GM19372 (cell line): ENCODE measurements at regions not wholly inside any gene's neighbourhood (a gene's known extent, or its start where the extent isn't known, plus 50 kb on each side); places are given as distances from the start of the nearest gene placed in this dataset.

Source experiments
- ATAC-seq: cut with Tn5 transposase; IDR thresholded peaks from one replicate; pipeline ENCODE4 v1.9.1; 2021; ENCODE audit warnings: mild to moderate bottlenecking, low read depth, moderate library complexity; ENCODE audit not compliant: unreplicated experiment

- ATAC-seq: no peak
Observed at GRCh38 chr12:60027266-60027665, 431.4 kb downstream of the SLC16A7 start.

GRCh38 chr12:60034147-60034546, 438.3 kb downstream of the SLC16A7 start:
- no peak for ATAC-seq

- no peak for ATAC-seq
Observed at GRCh38 chr12:60035835-60036234, 440.0 kb downstream of the SLC16A7 start.

GRCh38 chr12:60042835-60043234, 447.0 kb downstream of the SLC16A7 start:
- no peak for ATAC-seq

GRCh38 chr12:60043236-60043635, 447.4 kb downstream of the SLC16A7 start:
- ATAC-seq: no peak

GRCh38 chr12:60052483-60052882, 456.7 kb downstream of the SLC16A7 start:
- ATAC-seq: no peak

- ATAC-seq: no peak
Observed at GRCh38 chr12:60059180-60059579, 463.4 kb downstream of the SLC16A7 start.

- no peak for ATAC-seq
Observed at GRCh38 chr12:60066655-60067054, 470.8 kb downstream of the SLC16A7 start.

- ATAC-seq: no peak
Observed at GRCh38 chr12:60070552-60070951, 474.7 kb downstream of the SLC16A7 start.

GRCh38 chr12:60071759-60072191, 475.9 kb downstream of the SLC16A7 start:
- ATAC-seq: no peak

- no peak for ATAC-seq
Observed at GRCh38 chr12:60072911-60073310, 477.1 kb downstream of the SLC16A7 start.

- ATAC-seq: no peak
Observed at GRCh38 chr12:60075091-60075490, 479.3 kb downstream of the SLC16A7 start.

- no peak for ATAC-seq
Observed at GRCh38 chr12:60078026-60078425, 482.2 kb downstream of the SLC16A7 start.

GRCh38 chr12:60093428-60093827, 497.6 kb downstream of the SLC16A7 start:
- ATAC-seq: no peak

GRCh38 chr12:60094436-60094835, 498.6 kb downstream of the SLC16A7 start:
- no peak for ATAC-seq

GRCh38 chr12:60096727-60097126, 500.9 kb downstream of the SLC16A7 start:
- no peak for ATAC-seq

GRCh38 chr12:60100160-60100559, 504.3 kb downstream of the SLC16A7 start:
- no peak for ATAC-seq

GRCh38 chr12:60100852-60101251, 505.0 kb downstream of the SLC16A7 start:
- ATAC-seq: no peak

- ATAC-seq: no peak
Observed at GRCh38 chr12:60101715-60102114, 505.9 kb downstream of the SLC16A7 start.

GRCh38 chr12:60106214-60106613, 510.4 kb downstream of the SLC16A7 start:
- ATAC-seq: no peak

GRCh38 chr12:60107992-60108391, 512.2 kb downstream of the SLC16A7 start:
- ATAC-seq: no peak

GRCh38 chr12:60112063-60112462, 516.2 kb downstream of the SLC16A7 start:
- ATAC-seq: no peak

GRCh38 chr12:60112763-60113162, 516.9 kb downstream of the SLC16A7 start:
- ATAC-seq: no peak
